Central memory CD8-positive, alpha-beta T cell (primary cell): ENCODE measurements at regions not wholly inside any gene's neighbourhood (a gene's known extent, or its start where the extent isn't known, plus 50 kb on each side); places are given as distances from the start of the nearest gene placed in this dataset.

ENCODE experiments used
- ATAC-seq: fragments of 150-1000 bp; cut with Tn5 transposase; replicated peaks from 2 replicates; pipeline ENCODE4 v1.10.0; 2022; ENCODE audit warnings: mild to moderate bottlenecking, moderate FRiP score, moderate number of reproducible peaks; ENCODE audit not compliant: poor library complexity, severe bottlenecking; ENCODE audit errors: extremely low read depth
- DNase-seq, 2 donors: peaks; one replicate each; pipeline ENCODE4 v3.0.0; 2021; ENCODE audit warnings: low spot score in 2 of 2
- H3K27ac Mint-ChIP-seq: one replicate; pipeline ENCODE4 v1.8.0; 2022; ENCODE audit warnings: low read depth, mild to moderate bottlenecking, moderate library complexity, mixed read lengths
- H3K27me3 Mint-ChIP-seq: one replicate; pipeline ENCODE4 v1.8.0; 2022; ENCODE audit warnings: mixed read lengths
- H3K36me3 Mint-ChIP-seq: one replicate; pipeline ENCODE4 v1.8.0; 2022; ENCODE audit warnings: mild to moderate bottlenecking, moderate library complexity, mixed read lengths; ENCODE audit not compliant: insufficient read depth
- H3K4me1 Mint-ChIP-seq: one replicate; pipeline ENCODE4 v1.8.0; 2022; ENCODE audit warnings: mixed read lengths
- H3K4me3 Mint-ChIP-seq: one replicate; pipeline ENCODE4 v1.8.0; 2022; ENCODE audit warnings: mild to moderate bottlenecking, moderate library complexity, mixed read lengths
- H3K9me3 Mint-ChIP-seq: one replicate; pipeline ENCODE4 v1.8.0; 2022; ENCODE audit warnings: mixed read lengths

DNA sequence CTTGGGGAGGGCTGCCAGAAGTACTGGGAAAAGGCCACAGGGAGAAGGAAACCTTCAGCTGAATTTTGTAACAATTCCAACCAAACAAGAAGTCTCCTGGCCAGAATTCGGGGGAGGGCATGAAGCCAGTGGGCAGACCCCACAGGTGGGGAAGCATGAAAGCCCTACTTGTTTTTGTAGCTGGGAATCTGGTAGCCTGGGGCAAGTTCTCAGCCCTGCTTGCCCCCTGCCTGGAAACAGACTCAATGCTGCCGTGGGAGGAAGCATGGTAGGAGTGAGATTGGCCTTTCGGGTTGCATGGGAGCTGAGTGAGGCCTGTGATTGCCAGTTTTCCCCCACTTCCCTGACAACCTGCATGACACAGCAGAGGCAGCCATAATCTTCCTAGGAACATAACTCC lies 259.2 kb upstream of the RMST start:
- H3K27ac Mint-ChIP-seq: no peak overlapping the region
- ATAC-seq: no peak
- no peaks in the 10 kb centered on the region for H3K36me3 Mint-ChIP-seq
- peaks cover 9% of the 10 kb centered on the region for H3K27me3 Mint-ChIP-seq
- no peak for DNase-seq
- H3K4me3 Mint-ChIP-seq: no peak overlapping the region
- no peaks in the 10 kb centered on the region for H3K9me3 Mint-ChIP-seq
- no peaks in the 10 kb centered on the region for H3K4me1 Mint-ChIP-seq

DNA sequence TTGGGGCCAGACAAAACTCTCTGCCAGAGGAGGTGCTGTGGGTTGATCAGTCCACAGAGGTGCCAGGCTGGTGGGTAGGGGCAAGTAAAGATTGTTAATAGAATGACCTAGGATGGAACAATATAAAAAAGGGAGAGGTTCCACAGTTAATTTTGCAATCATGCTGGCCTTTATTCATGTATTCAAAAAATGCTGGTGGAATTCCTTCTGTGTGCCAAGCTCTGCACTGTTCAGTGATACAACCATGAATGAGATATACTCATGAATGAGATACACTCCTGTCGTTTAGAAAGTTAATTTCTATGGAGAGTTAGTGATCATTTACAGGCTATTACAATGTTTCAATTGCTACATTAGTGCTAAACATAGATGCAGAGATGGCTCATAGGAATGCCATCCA lies 252.6 kb upstream of the RMST start:
- Mint-ChIP-seq H3K36me3 (no peaks in the 10 kb centered on the region), H3K9me3 (peaks cover 6% of the 10 kb centered on the region), H3K4me3 (no peak overlapping the region), H3K4me1 (no peaks in the 10 kb centered on the region), H3K27me3 (no peaks in the 10 kb centered on the region), H3K27ac (no peak overlapping the region)
- ATAC-seq: no peak
- DNase-seq: no peak

GRCh38 chr12:97211416-97211930 lies 251.1 kb upstream of the RMST start:
- no peaks in the 10 kb centered on the region for H3K4me1 Mint-ChIP-seq
- peaks cover 6% of the 10 kb centered on the region for H3K9me3 Mint-ChIP-seq
- H3K36me3 Mint-ChIP-seq: no peaks in the 10 kb centered on the region
- no peak overlapping the region for H3K27ac Mint-ChIP-seq
- H3K4me3 Mint-ChIP-seq: no peak overlapping the region
- no peak for ATAC-seq
- no peaks in the 10 kb centered on the region for H3K27me3 Mint-ChIP-seq
- no peak for DNase-seq

GRCh38 chr12:97216848-97217247 lies 245.8 kb upstream of the RMST start:
- no peak for ATAC-seq
- Mint-ChIP-seq H3K9me3 (peaks cover 8% of the 10 kb centered on the region), H3K27ac (no peak overlapping the region), H3K27me3 (peaks cover 16% of the 10 kb centered on the region), H3K36me3 (no peaks in the 10 kb centered on the region), H3K4me3 (no peak overlapping the region), H3K4me1 (no peaks in the 10 kb centered on the region)
- DNase-seq: no peak

GRCh38 chr12:97222391-97222790 lies 240.2 kb upstream of the RMST start:
- Mint-ChIP-seq H3K9me3 (peaks cover 8% of the 10 kb centered on the region), H3K27ac (no peak overlapping the region), H3K4me3 (no peak overlapping the region), H3K4me1 (no peaks in the 10 kb centered on the region), H3K36me3 (no peaks in the 10 kb centered on the region), H3K27me3 (peaks cover 25% of the 10 kb centered on the region)
- DNase-seq (no peak), ATAC-seq (no peak)

DNA sequence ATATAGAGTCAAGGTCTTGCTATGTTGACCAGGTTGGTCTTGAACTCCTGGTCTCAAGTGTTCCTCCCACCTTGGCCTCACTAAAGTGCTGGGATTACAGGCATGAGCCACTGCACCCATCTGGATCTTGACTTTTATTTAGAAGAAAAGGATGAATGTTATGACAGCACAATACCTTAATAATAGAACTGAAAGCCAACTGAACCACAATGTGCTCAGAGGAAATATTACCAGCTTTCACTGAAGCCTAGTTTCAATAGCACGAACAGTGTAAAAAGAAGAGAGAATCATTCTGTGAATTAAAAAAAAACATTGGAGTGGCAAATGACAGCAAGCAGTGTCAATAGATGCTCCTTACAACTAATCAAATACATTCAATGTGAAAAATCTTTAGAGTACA lies 239.2 kb upstream of the RMST start:
- no peaks in the 10 kb centered on the region for H3K4me1 Mint-ChIP-seq

GRCh38 chr12:97229004-97229403 lies 233.6 kb upstream of the RMST start:
- peaks cover 10% of the 10 kb centered on the region for H3K27me3 Mint-ChIP-seq
- ATAC-seq: no peak
- no peaks in the 10 kb centered on the region for H3K4me1 Mint-ChIP-seq
- peaks cover 8% of the 10 kb centered on the region for H3K9me3 Mint-ChIP-seq
- H3K36me3 Mint-ChIP-seq: no peaks in the 10 kb centered on the region
- DNase-seq: no peak
- no peak overlapping the region for H3K27ac Mint-ChIP-seq
- H3K4me3 Mint-ChIP-seq: no peak overlapping the region

More for the DNA sequence above, 239.2 kb upstream of the RMST start:
- no peak for DNase-seq
- ATAC-seq: no peak
- Mint-ChIP-seq H3K27ac (no peak overlapping the region), H3K36me3 (no peaks in the 10 kb centered on the region), H3K4me3 (no peak overlapping the region), H3K27me3 (peaks cover 25% of the 10 kb centered on the region), H3K9me3 (peaks cover 8% of the 10 kb centered on the region)

- no peak overlapping the region for H3K27ac Mint-ChIP-seq
- ATAC-seq (no peak), DNase-seq (no peak)
- H3K4me1 Mint-ChIP-seq: no peaks in the 10 kb centered on the region
- H3K4me3 Mint-ChIP-seq: no peak overlapping the region
- H3K36me3 Mint-ChIP-seq: no peaks in the 10 kb centered on the region
- H3K9me3 Mint-ChIP-seq: peaks cover 4% of the 10 kb centered on the region
- peaks cover 11% of the 10 kb centered on the region for H3K27me3 Mint-ChIP-seq
These were observed 227.5 kb upstream of the RMST start for GRCh38 chr12:97235102-97235501.

GRCh38 chr12:97246368-97246767 lies 216.2 kb upstream of the RMST start:
- H3K27me3 Mint-ChIP-seq: peaks cover 8% of the 10 kb centered on the region
- no peak overlapping the region for H3K27ac Mint-ChIP-seq
- ATAC-seq (no peak), DNase-seq (no peak)
- H3K4me3 Mint-ChIP-seq: no peak overlapping the region
- H3K36me3 Mint-ChIP-seq: no peaks in the 10 kb centered on the region
- H3K4me1 Mint-ChIP-seq: no peaks in the 10 kb centered on the region
- H3K9me3 Mint-ChIP-seq: peaks cover 5% of the 10 kb centered on the region

GRCh38 chr12:97250483-97250882 lies 212.1 kb upstream of the RMST start:
- no peaks in the 10 kb centered on the region for H3K36me3 Mint-ChIP-seq

DNA sequence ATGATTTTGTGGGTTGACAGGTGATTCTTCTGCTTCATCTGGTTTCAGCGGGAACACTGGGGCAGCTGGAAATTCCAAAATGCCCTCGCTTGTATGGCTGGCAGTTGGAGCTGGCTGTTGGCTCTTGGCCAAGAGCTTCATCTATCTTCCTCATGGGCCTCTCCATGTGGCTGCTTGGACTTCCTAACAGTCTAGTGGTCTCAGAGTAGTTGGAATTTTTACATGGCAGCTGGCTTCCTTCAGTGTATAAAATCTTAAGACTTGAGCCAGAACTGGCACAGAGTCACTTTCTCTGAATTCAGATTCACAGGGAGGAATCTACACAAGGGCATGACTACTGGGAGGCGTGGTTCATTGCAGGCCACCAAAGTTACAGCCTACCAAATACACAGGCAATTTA lies 204.9 kb upstream of the RMST start:
- no peak overlapping the region for H3K27ac Mint-ChIP-seq
- no peak for ATAC-seq
- no peaks in the 10 kb centered on the region for H3K4me1 Mint-ChIP-seq
- peaks cover 34% of the 10 kb centered on the region for H3K27me3 Mint-ChIP-seq
- H3K4me3 Mint-ChIP-seq: no peak overlapping the region
- H3K36me3 Mint-ChIP-seq: no peaks in the 10 kb centered on the region
- no peak for DNase-seq
- H3K9me3 Mint-ChIP-seq: no peaks in the 10 kb centered on the region

More at GRCh38 chr12:97250483-97250882, 212.1 kb upstream of the RMST start:
- Mint-ChIP-seq H3K27ac (no peak overlapping the region), H3K4me1 (no peaks in the 10 kb centered on the region), H3K4me3 (no peak overlapping the region), H3K27me3 (peaks cover 33% of the 10 kb centered on the region), H3K9me3 (no peaks in the 10 kb centered on the region)
- no peak for DNase-seq
- no peak for ATAC-seq

DNA sequence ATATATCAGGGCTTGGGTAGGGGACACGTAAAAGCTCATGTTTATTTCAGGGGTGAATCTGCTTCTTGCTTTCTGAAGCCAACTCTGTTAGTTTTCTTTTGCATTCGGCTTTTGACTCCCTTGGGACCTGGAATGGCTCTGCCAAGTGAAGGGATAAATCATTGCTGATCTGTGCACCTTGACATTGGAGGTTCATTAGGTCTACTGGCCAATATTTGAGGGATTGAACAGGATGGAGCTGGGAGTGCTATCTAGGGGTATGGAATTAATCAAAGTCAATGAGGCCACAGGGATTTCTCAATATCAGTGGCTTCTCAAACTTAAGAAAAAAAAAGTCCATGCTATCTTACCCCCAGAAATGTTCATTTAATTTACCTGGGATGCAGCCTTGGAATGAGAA lies 203.5 kb upstream of the RMST start:
- ATAC-seq (no peak), DNase-seq (no peak)
- Mint-ChIP-seq H3K27me3 (peaks cover 21% of the 10 kb centered on the region), H3K4me3 (no peak overlapping the region), H3K4me1 (no peaks in the 10 kb centered on the region), H3K9me3 (peaks cover under 1% of the 10 kb centered on the region), H3K27ac (no peak overlapping the region), H3K36me3 (no peaks in the 10 kb centered on the region)

- ATAC-seq: no peak
- Mint-ChIP-seq H3K36me3 (no peaks in the 10 kb centered on the region), H3K27me3 (peaks cover 19% of the 10 kb centered on the region), H3K9me3 (peaks cover 4% of the 10 kb centered on the region), H3K4me3 (no peak overlapping the region), H3K27ac (no peak overlapping the region), H3K4me1 (no peaks in the 10 kb centered on the region)
- DNase-seq: no peak
These were observed 201.8 kb upstream of the RMST start for GRCh38 chr12:97260786-97261185.

GRCh38 chr12:97267166-97267565 lies 195.4 kb upstream of the RMST start:
- Mint-ChIP-seq H3K4me3 (no peak overlapping the region), H3K4me1 (no peaks in the 10 kb centered on the region)
- no peak for ATAC-seq

More at GRCh38 chr12:97267166-97267565, 195.4 kb upstream of the RMST start:
- DNase-seq: no peak
- H3K27me3 Mint-ChIP-seq: no peaks in the 10 kb centered on the region
- H3K27ac Mint-ChIP-seq: no peak overlapping the region
- H3K36me3 Mint-ChIP-seq: no peaks in the 10 kb centered on the region
- H3K9me3 Mint-ChIP-seq: peaks cover 4% of the 10 kb centered on the region
